A673 (cell line): ENCODE measurements at regions not wholly inside any gene's neighbourhood (a gene's known extent, or its start where the extent isn't known, plus 50 kb on each side); places are given as distances from the start of the nearest gene placed in this dataset.

Source experiments
- EZH2 ChIP-seq: fragments of 200-600 bp; sonication (generic); IDR thresholded peaks from 2 replicates; pipeline ENCODE4 v1.6.1; 2017; ENCODE audit warnings: borderline replicate concordance, low read depth, mild to moderate bottlenecking, mixed read lengths, antibody characterized with exemption, low read length; ENCODE audit not compliant: poor library complexity, severe bottlenecking
- TF ChIP-seq, protein P1 (sequence below): fragments of 300-800, 200-600 bp; sonication (generic); conservative IDR thresholded peaks from 2 replicates; pipeline ENCODE4 v1.5.1; 2017; ENCODE audit warnings: low read depth, mild to moderate bottlenecking, antibody characterized with exemption, low read length, moderate library complexity, mixed read lengths

DNA sequence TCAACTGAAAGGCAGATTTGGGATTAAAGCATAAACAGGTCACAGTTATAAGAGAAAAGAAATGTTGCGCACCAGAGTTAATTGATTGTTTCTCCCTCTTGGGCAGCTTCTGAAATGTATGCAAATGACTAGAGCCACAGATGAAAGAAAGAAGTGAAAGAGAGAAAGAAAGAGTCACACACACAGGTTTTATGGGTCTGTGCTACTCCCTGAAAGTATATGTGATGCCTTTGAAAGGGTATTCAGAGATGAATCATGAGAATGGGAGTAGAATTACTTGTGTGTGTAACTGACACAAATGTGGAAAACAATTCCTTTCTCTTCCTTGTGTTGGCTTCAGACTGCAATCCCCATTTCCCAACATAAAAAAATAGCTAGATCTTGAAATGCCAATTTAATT is 196.9 kb downstream of the FOXA2 start:
- TF ChIP-seq, protein P1, sequence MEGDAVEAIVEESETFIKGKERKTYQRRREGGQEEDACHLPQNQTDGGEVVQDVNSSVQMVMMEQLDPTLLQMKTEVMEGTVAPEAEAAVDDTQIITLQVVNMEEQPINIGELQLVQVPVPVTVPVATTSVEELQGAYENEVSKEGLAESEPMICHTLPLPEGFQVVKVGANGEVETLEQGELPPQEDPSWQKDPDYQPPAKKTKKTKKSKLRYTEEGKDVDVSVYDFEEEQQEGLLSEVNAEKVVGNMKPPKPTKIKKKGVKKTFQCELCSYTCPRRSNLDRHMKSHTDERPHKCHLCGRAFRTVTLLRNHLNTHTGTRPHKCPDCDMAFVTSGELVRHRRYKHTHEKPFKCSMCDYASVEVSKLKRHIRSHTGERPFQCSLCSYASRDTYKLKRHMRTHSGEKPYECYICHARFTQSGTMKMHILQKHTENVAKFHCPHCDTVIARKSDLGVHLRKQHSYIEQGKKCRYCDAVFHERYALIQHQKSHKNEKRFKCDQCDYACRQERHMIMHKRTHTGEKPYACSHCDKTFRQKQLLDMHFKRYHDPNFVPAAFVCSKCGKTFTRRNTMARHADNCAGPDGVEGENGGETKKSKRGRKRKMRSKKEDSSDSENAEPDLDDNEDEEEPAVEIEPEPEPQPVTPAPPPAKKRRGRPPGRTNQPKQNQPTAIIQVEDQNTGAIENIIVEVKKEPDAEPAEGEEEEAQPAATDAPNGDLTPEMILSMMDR: no peak
- no peak for TF ChIP-seq EZH2
